Activated CD4-positive, alpha-beta memory T cell treated with anti-CD3 and anti-CD28 coated beads for 36 hours (primary cell): ENCODE measurements at regions not wholly inside any gene's neighbourhood (a gene's known extent, or its start where the extent isn't known, plus 50 kb on each side); places are given as distances from the start of the nearest gene placed in this dataset.
"Not testable (repeated sequence)": the region's sequence is repeated elsewhere in the genome, so short reads cannot be mapped to it uniquely, and the experiment has no call there.

Experiments
- CTCF ChIA-PET: fragments of 350-600 bp; sonication (Branson Sonifier 250); formaldehyde crosslinking; loops from one replicate; lab custom pipeline; 2021; ENCODE audit warnings: antibody characterized with exemption, inconsistent platforms; lab: Charles Lee
- POLR2A ChIA-PET: fragments of 350-600 bp; sonication (Branson Sonifier 250); formaldehyde crosslinking; loops from one replicate; lab custom pipeline; 2021; ENCODE audit warnings: antibody characterized with exemption; lab: Charles Lee
- DNase-seq: peaks from one replicate; pipeline ENCODE4 v3.0.0-alpha.2; 2020
- H3K27ac Mint-ChIP-seq: one replicate; pipeline ENCODE4 v1.8.0; 2021; ENCODE audit warnings: mixed read lengths
- H3K27me3 Mint-ChIP-seq: one replicate; pipeline ENCODE4 v1.8.0; 2021; ENCODE audit warnings: mixed read lengths
- H3K36me3 Mint-ChIP-seq: one replicate; pipeline ENCODE4 v1.8.0; 2021; ENCODE audit warnings: mixed read lengths
- H3K4me1 Mint-ChIP-seq: one replicate; pipeline ENCODE4 v1.8.0; 2021; ENCODE audit warnings: low read depth, mixed read lengths
- H3K4me3 Mint-ChIP-seq: one replicate; pipeline ENCODE4 v1.8.0; 2021; ENCODE audit warnings: mild to moderate bottlenecking, mixed read lengths
- H3K9me3 Mint-ChIP-seq: one replicate; pipeline ENCODE4 v1.8.0; 2021; ENCODE audit warnings: mixed read lengths
- intact Hi-C: fragments of 100-400 bp; cut with micrococcal nuclease; formaldehyde crosslinking; loops from one replicate; pipeline ENCODE4 v1.15.1; 2023

DNA sequence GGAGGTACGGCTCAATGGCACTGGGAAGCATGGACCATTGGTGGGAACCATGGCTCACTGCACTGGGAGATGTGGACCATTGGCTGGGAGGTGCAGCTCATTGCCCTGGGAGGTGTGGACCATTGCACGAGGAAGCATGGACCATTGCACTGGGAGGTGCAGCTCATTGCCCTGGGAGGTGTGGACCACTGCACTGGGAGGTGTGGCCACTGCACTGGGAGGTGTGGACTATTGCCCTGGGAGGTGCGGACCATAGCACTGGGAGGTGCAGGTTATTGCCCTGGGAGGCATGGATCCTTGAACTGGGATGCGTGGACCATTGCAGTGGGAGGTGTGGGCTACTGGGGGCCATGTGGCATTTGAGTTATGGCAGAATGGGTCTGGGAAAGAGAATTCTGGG lies 195.4 kb upstream of the PLGLB1 start:
- H3K4me3 Mint-ChIP-seq, DNase-seq, CTCF ChIA-PET, H3K9me3 Mint-ChIP-seq, H3K36me3 Mint-ChIP-seq, H3K4me1 Mint-ChIP-seq, intact Hi-C loops, H3K27me3 Mint-ChIP-seq, POLR2A ChIA-PET, H3K27ac Mint-ChIP-seq: not testable (repeated sequence)

DNA sequence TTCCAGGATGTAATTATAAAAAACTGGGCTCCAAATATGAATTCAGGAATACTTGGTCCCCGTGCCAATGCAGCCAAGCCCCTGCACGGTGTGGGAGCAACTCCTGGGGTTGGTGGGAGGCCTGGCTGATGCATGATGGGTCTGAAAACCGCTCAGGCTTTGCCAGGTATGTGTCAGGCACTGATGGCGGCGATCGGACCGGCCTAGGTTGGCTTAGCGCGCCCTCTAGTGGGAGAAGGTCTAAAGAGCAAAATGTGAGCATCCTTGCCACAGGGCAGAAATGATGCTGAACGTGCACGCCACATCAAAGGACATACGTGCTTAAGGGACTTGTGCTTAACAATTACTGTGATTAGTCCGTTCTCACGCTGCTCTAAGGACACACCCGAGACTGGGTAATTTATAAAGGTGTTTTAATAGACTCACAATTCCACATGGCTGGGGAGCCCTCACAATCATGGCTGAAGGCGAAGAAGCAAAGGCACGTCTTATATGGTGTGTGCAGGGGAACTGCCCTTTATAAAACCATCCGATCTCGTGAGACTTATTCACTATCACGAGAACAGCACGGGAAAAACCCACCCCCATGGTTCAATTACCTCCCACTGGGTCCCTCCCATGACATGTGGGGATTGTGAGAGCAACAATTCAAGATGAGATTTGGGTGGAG lies 196.2 kb upstream of the PLGLB1 start:
- H3K27me3 Mint-ChIP-seq, H3K4me1 Mint-ChIP-seq, H3K27ac Mint-ChIP-seq, H3K36me3 Mint-ChIP-seq, POLR2A ChIA-PET, intact Hi-C loops, H3K4me3 Mint-ChIP-seq, H3K9me3 Mint-ChIP-seq, CTCF ChIA-PET, DNase-seq: not testable (repeated sequence)

DNA sequence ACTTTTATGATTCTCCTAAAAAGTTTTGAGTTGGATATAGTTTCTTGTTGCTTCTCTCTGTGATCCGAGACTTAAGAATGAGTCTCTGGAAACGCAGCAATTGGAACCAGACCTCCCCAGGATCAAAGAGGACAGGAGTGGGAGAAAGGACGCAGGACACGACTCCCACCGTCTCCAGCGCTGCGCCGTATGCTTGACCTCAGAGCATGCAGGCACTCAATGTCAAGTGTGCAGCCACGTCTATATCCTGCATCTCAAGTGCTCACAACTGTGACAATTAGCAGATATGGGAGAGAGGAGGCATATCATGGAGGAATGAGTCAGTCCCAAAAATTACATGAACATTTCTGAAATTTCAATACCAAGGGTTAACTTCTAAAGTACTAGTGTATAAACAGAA lies 199.0 kb upstream of the PLGLB1 start:
- H3K4me3 Mint-ChIP-seq, CTCF ChIA-PET, H3K36me3 Mint-ChIP-seq, H3K9me3 Mint-ChIP-seq, POLR2A ChIA-PET, DNase-seq, H3K27me3 Mint-ChIP-seq, H3K27ac Mint-ChIP-seq, intact Hi-C loops, H3K4me1 Mint-ChIP-seq: not testable (repeated sequence)

DNA sequence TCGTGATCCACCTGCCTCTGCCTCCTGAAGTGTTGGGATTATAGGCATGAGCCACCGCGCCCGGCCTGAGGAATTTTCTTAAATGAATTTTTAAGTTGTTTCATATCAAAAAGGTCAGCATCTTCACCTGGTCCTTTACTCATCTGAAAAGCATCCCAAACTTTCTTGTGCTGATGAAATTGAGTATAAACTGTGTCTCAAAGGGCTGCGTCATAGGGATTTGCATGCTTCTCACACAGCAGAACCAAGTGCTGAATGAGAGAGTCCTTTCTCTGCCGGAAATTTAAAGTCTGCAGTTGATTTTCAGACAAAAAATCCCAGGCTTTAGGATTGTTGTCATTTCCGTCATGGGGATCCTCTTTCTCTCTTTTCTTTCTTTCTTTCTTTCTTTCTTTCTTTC lies 200.5 kb upstream of the PLGLB1 start:
- H3K4me1 Mint-ChIP-seq, intact Hi-C loops, H3K4me3 Mint-ChIP-seq, H3K9me3 Mint-ChIP-seq, H3K36me3 Mint-ChIP-seq, CTCF ChIA-PET, POLR2A ChIA-PET, DNase-seq, H3K27me3 Mint-ChIP-seq, H3K27ac Mint-ChIP-seq: not testable (repeated sequence)

DNA sequence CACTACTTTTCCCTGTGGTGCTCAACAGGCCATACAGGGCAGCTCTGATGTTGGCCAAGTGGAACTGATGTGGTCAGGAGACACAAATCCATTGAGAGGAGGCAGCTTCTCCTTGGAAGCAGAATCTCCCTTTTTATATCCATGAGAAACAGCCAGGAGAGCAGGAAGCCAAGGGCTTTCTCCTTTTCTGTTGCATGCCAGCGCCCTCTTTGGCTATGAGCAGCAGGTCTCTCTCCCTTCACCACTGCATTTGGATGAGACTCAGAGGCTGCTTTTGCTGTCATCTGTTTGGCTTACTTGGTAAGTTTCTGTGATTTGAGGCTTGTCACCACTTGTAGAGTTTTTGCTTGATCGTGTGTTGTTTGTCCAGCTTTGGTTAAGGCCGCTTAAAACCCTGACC lies 202.2 kb upstream of the PLGLB1 start:
- H3K4me1 Mint-ChIP-seq, intact Hi-C loops, POLR2A ChIA-PET, H3K27ac Mint-ChIP-seq, H3K27me3 Mint-ChIP-seq, H3K4me3 Mint-ChIP-seq, DNase-seq, H3K36me3 Mint-ChIP-seq, H3K9me3 Mint-ChIP-seq, CTCF ChIA-PET: not testable (repeated sequence)

DNA sequence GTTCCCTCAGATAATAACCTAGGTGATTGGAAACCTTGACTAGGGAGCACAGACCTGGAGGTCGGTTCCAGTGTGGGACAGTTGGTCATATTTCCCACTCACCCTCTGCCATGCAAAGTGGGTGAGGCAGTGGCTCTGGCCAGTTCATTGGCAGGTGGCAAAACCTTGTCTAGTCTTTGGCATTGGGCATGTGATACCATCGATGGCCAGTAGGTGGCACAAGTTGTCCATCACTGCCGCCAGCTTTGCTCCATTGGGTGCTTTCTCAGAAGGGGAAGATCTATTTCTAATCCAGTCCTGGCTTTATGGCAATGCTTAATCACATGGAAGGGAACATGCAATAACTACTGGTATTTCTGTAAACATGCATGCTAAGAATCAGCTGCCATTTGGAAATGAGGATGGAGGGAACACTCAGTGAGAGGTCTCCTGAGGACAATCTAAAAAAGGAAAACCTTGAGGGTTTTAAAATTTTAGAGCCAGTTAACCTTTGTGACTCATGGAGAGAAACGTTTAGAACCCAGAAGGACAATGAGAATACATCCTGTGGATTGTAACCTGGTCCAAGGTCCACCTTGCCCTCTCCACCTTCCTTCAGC lies 207.5 kb upstream of the PLGLB1 start:
- H3K4me1 Mint-ChIP-seq, CTCF ChIA-PET, H3K36me3 Mint-ChIP-seq, H3K9me3 Mint-ChIP-seq, POLR2A ChIA-PET, H3K4me3 Mint-ChIP-seq, DNase-seq, H3K27me3 Mint-ChIP-seq, intact Hi-C loops, H3K27ac Mint-ChIP-seq: not testable (repeated sequence)

DNA sequence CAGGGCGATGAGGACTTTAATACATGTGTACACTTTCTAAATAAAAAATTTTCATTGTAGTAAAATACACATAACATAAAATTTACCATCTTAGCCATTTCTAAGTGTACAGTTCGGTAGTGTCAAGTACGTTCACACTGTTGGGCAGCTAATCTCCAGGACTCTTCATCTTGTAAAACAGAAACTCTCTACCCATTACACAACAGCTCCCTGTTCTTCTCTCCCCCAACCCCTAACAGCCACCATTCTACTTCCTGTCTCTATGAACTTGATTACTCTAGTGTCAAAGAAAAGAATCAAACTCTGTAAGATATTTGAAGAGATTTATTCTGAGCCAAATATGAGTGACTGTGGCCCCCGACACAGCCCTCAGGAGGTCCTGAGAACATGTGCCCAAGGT lies 208.3 kb upstream of the PLGLB1 start:
- H3K4me3 Mint-ChIP-seq, H3K27me3 Mint-ChIP-seq, DNase-seq, H3K36me3 Mint-ChIP-seq, H3K4me1 Mint-ChIP-seq, H3K9me3 Mint-ChIP-seq, POLR2A ChIA-PET, intact Hi-C loops, H3K27ac Mint-ChIP-seq, CTCF ChIA-PET: not testable (repeated sequence)

DNA sequence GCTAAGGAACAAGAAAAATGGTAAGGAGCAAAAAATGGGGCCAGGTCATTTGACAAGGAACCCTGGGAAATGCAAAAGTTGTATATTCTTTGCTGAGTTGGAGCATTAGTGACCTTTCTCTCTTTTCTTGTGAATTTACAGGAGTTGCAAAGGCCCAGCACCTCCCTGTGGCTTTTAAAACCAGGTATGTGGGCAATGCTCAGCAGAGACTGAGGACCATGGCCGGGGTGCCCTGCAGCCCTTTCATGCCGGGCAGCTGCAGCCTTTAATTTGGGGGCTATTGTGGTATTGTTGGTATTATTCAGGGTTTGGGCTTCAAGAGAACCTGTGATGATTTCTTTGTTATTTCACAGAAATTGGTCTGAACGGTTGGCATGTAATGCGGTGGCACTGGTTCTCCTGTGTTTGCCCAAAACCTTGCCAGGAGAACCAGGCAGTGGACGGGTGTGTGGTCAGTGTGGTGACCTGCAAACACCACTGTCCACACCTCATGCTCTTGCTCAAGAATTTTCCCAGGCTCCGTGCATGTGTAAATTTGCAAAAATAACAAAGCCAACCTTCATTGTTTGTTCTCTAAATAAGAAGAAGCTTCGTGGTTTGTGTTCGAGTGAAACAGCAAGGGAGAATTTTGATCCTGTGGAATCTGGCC lies 213.8 kb upstream of the PLGLB1 start:
- POLR2A ChIA-PET, intact Hi-C loops, DNase-seq, H3K27ac Mint-ChIP-seq, H3K4me1 Mint-ChIP-seq, H3K4me3 Mint-ChIP-seq, H3K9me3 Mint-ChIP-seq, H3K36me3 Mint-ChIP-seq, CTCF ChIA-PET, H3K27me3 Mint-ChIP-seq: not testable (repeated sequence)

DNA sequence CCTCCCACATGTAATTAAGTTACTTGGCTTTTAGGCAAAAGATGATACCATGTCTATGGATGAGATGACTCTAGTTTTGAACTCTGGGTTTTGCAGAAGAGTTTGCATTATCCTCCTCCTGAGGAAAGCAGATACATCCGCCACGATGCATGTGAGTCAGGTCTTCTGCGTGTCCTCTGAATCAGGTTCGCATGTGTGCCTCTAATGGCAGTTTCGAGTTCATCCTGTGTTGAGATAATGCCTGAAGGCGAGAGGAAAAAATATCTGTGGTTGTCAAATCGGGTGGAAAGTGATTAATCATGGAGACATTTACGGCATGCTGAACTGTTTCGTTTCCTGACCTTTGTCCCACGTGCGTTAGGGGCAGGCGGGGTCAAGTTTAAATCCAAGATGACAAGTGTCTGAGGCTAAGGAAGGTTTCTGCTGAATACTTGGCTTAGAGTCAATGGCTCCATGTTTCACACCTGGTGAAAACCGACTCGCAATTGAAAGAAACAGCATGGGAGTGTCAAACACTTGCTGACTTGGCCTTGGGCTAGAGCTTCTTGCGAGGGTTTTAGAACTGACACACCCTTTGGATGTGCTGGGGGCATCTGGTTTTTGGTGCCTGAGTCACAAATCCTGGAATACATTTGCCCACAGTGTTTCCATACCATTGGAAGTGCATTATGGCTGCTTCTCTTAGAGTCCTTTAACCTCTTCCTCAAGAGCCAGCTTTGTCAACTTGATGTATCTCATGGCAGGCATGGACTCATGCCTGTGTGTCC lies 216.1 kb upstream of the PLGLB1 start:
- H3K4me3 Mint-ChIP-seq, H3K9me3 Mint-ChIP-seq, H3K4me1 Mint-ChIP-seq, H3K27ac Mint-ChIP-seq, CTCF ChIA-PET, intact Hi-C loops, H3K27me3 Mint-ChIP-seq, H3K36me3 Mint-ChIP-seq, POLR2A ChIA-PET: not testable (repeated sequence)
- DNase-seq = peak; percentile 64

DNA sequence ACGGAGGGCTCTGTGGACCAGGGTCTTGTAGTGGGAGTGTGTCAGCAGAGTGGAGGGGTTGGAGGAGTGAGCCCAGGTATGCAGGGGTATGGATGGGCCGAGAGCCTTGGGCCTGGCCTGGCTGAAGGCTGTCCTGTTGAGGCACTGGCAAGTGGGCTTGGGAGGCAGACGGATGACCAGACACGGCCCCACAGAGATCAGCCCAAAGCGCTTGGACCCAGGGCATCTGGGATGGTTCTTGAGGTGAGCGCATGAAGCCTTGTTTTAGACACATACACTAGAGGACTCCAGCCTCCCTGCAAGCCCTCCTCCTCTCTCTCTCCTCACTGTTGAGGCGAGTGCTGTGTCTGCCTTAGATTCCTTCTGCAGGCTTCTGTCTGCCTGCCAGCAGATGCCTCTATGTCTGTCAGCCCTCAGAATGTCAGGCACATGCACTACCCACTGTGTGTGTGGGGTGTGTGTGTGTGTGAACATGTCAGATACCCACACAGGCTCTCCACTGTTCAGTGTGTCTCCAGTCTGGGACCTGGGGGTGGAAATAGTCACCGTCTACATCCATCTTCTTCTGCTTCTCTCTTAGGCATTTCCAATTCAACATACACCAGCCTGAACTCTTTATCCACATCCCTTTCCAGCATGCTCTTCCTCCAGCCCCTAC lies 218.0 kb upstream of the PLGLB1 start:
- H3K36me3 Mint-ChIP-seq, POLR2A ChIA-PET, H3K4me3 Mint-ChIP-seq: not testable (repeated sequence)

DNA sequence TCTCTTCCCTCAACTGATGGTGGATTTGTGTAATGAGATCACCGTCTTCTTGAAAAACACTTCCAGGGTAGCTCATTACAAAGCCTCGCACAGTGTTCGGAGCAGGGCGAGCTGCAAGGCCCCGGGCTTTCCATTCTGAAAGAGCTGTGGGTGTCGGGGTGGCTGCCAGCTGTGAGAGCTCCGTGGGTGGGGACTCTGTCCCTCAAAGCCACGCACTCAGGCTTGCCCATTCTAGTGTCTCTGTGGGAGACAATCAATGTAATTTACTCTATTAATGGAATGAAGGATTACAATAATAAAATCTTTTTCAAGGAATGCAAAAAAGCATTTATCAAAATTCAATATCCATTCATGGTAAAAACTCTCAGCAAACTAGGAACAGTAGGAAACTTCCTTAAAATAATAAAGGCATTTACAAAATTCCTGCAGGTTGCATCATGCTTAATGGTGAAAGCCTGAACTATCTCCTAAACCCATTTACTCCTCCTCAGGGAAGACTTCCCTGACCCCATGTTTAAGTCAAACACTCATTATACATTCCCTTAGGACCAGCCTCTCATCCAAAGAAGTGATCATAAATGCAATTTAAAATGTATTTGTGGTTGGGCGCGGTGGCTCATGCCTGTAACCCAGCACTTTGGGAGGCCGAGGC lies 224.5 kb upstream of the PLGLB1 start:
- peak; percentile 21 for DNase-seq
- H3K27ac Mint-ChIP-seq, H3K36me3 Mint-ChIP-seq, POLR2A ChIA-PET, H3K9me3 Mint-ChIP-seq, H3K27me3 Mint-ChIP-seq, H3K4me1 Mint-ChIP-seq, H3K4me3 Mint-ChIP-seq, CTCF ChIA-PET, intact Hi-C loops: not testable (repeated sequence)

More for the DNA sequence above, 218.0 kb upstream of the PLGLB1 start:
- DNase-seq, H3K27me3 Mint-ChIP-seq, CTCF ChIA-PET, H3K4me1 Mint-ChIP-seq, H3K9me3 Mint-ChIP-seq, intact Hi-C loops, H3K27ac Mint-ChIP-seq: not testable (repeated sequence)

DNA sequence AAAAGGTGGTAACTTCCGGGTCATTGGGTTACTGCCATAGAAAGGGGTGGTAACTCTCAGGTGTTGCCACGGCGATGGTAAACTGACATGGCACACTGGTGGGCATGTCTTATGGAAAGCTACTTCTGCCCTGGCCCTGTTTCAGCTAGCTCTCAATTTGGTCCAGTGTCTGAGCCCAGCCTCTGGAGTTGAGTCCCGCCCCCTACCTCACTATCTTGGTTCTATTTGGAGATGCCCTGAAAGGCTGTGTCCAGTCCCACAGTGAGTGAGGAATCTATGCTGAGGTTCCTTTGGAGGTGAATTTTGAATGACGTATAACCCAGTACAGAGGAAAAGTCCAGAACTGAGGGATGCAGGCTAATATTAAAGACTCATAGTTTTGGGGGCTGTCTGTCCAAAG lies 230.4 kb upstream of the PLGLB1 start:
- H3K36me3 Mint-ChIP-seq, intact Hi-C loops, H3K4me3 Mint-ChIP-seq, H3K27me3 Mint-ChIP-seq, POLR2A ChIA-PET, H3K27ac Mint-ChIP-seq, H3K4me1 Mint-ChIP-seq, H3K9me3 Mint-ChIP-seq, DNase-seq, CTCF ChIA-PET: not testable (repeated sequence)
